AG09309 (cell line): ENCODE measurements at regions not wholly inside any gene's neighbourhood (a gene's known extent, or its start where the extent isn't known, plus 50 kb on each side); places are given as distances from the start of the nearest gene placed in this dataset.
"Not testable (repeated sequence)": the region's sequence is repeated elsewhere in the genome, so short reads cannot be mapped to it uniquely, and the experiment has no call there.

ENCODE experiments used
- DNase-seq: peaks from one replicate; pipeline ENCODE4 v3.0.0-alpha.2; 2010; ENCODE audit warnings: low read depth
- H3K4me3 ChIP-seq: 2 replicates; pipeline ENCODE4 v1.5.1; 2011; ENCODE audit warnings: mild to moderate bottlenecking, low read depth, low read length, moderate library complexity; ENCODE audit not compliant: control insufficient read depth
- TF ChIP-seq, protein P1 (sequence below): IDR thresholded peaks from 2 replicates; pipeline ENCODE4 v1.5.1; 2011; ENCODE audit warnings: mild to moderate bottlenecking, low read depth, low read length, inconsistent platforms; ENCODE audit not compliant: insufficient read depth, control insufficient read depth; ENCODE audit errors: missing control alignments

DNA sequence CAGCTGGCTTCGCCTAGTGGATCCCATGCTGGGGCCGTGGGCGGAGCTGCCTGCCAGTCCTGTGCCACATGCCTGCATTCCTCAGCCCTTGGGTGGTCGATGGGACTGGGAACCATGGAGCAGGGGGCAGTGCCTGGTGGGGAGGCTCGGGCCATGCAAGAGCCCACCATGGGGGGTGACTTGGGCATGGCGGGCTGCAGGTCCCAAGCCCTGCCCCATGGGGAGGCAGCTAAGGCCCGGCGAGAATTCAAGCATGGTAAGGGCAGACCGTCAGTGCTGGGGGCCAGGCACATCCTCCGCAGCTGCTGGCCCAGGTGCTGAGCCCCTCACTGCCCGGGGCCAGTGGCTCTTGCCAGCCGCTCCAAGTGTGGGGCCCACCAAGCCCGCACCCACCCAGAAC is 262.6 kb downstream of the CENPC start:
- DNase-seq = no peak
- no peak overlapping the region for H3K4me3 ChIP-seq
- TF ChIP-seq, protein P1, sequence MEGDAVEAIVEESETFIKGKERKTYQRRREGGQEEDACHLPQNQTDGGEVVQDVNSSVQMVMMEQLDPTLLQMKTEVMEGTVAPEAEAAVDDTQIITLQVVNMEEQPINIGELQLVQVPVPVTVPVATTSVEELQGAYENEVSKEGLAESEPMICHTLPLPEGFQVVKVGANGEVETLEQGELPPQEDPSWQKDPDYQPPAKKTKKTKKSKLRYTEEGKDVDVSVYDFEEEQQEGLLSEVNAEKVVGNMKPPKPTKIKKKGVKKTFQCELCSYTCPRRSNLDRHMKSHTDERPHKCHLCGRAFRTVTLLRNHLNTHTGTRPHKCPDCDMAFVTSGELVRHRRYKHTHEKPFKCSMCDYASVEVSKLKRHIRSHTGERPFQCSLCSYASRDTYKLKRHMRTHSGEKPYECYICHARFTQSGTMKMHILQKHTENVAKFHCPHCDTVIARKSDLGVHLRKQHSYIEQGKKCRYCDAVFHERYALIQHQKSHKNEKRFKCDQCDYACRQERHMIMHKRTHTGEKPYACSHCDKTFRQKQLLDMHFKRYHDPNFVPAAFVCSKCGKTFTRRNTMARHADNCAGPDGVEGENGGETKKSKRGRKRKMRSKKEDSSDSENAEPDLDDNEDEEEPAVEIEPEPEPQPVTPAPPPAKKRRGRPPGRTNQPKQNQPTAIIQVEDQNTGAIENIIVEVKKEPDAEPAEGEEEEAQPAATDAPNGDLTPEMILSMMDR = no peak

DNA sequence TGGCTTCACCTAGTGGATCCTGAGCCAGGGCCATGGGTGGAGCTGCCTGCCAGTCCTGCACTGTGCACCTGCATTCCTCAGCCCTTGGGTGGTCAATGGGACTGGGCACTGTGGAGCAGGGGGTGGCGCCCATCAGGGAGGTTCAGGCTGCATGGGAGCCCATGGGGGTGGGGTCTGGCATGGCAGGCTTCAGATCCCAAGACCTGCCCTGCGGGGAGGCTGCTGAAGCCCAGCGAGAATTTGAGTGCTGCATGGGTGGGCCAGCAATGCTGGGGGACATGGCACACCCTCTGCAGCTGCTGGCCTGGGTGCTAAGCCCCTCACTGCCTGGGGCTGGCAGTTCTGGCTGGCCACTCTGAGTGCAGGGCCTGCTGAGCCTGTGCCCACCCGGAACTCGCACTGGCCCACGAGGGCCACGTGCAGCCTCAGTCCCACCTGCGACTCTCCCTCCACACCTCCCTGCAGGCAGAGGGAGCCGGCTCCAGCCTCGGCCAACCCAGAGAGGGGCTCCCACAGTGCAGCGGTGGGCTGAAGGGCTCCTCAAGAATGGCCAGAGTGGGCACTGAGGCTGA is 270.0 kb downstream of the CENPC start:
- no peak overlapping the region for H3K4me3 ChIP-seq
- TF ChIP-seq, protein P1 = no peak
- DNase-seq = no peak

DNA sequence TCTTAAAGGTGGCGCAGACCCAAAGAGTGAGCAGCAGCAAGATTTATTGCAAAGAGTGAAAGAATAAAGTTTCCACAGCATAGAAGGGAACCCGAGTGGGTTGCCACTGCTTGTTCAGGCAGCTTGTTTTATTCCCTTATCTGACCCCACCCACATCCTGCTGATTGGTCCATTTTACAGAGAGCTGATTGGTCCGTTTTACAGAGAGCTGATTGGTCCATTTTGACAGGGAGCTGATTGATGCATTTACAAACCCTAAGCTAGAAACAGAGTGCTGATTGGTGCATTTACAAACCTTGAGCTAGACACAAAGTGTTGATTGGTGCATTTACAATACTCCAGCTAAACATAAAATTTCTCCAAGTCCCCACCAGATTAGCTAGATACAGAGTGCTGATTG is 270.6 kb downstream of the CENPC start:
- H3K4me3 ChIP-seq, DNase-seq: not testable (repeated sequence)

DNA sequence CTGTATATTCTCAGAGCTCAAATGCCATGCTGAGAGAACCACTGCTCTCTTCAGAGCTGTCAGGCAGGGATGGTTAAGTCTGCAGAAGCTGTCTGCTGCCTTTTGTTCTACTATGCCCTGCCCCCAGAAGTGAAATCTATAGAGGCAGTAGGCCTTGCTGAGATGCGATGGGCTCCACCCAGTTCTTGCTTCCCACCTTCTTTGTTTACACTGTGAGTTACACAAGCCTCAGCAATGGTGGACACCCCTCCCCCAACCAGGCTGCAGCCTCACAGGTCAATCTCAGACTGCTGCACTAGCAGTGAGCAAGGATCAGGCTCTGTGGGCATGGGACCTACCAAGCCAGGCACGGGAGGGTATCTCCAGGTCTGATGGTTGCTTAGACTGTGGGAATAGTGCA is 271.6 kb downstream of the CENPC start:
- TF ChIP-seq, protein P1 = no peak
- no peak overlapping the region for H3K4me3 ChIP-seq
- DNase-seq = no peak

DNA sequence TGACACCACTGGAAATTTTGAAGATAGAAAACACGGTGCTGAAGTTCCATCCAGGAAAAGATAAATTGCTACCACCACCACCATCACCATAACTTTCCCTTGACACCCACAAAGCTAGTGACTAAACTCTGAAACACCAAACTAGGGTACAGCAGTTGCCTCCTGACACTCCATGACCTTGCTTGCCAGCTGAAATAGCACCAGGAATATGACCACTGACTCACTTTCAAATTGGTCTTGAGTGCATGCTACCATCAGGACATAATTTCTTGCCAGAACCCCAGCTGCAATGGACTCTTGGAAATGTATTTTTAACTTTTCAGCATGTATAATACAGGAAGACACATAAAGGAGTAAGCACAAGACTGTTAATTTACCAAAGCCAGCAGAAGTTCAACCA is 283.3 kb downstream of the CENPC start:
- TF ChIP-seq, protein P1 = no peak
- no peak overlapping the region for H3K4me3 ChIP-seq
- DNase-seq = no peak

DNA sequence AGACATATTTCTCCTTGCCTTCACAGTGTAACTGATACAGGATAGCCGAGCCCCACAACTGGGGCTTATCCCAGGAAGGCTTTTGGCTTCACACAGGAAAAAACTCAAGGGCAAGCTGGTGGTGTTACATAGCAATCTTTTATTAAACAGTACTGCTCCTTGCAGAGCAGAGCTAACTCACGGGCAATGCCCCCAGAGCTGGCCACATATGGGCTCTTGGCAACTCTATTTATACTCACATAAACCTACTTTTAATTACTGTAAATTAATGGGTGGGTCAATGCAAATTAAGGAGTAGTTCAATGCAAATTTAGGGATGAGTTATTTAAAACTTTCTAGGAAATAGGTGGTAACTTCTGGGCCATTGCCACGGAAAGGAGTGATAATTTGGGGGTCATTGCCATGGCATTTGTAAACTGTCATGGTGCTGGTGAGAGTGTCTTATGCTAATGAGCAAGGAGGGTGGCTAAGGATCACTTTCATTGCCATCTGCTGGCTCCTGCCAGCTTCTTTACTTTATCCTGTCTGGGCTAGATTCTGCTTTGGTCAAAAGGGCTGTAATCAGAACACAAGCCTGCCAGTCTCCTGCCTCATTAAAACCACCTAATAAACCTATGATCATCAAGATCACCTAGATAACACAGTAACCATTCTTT is 288.8 kb downstream of the CENPC start:
- TF ChIP-seq, protein P1 = no peak
- H3K4me3 ChIP-seq = no peak overlapping the region
- DNase-seq = no peak

DNA sequence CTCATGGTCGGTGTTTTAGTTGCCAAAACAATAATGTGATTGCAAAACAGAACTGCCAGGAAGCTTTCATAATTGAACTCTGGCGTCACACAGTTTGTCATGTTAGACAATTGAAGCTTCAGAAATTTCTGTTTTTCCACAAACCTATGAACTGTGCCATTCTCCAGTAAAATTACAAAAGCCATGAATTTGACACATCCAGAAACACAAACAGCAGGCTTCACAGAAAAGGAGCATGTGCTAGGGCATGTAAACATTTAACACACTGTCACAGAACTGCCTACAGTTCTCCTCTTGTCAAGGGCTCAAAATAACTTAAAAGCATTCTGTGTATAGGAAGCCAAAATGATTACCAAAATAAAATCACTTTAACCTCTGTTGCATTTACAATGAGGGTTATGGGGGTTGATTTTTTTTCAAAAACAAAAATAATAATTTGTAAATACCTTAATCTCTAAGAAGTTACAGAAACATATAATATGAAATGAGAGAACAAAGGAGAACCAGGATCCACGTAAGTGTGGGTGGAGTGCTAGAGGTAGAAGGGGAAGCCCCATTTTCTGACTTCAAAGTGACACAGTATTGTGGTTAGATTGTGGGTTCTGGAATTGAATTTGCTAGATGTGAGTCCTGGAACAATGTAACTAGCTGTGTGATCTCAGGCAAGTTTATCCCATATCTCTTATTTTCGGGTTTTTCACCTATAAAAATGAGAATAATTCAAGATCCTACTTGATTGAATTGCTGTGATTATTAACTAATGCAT is 295.0 kb downstream of the CENPC start:
- no peak for DNase-seq
- TF ChIP-seq, protein P1 = no peak
- H3K4me3 ChIP-seq = no peak overlapping the region
